Embryonic facial prominence (tissue), 1 donor: ENCODE measurements at regions not wholly inside any gene's neighbourhood (a gene's known extent, or its start where the extent isn't known, plus 50 kb on each side); places are given as distances from the start of the nearest gene placed in this dataset.

ENCODE experiments used
- DNase-seq: peaks from one replicate; pipeline ENCODE4 v3.0.0-alpha.2; 2016; ENCODE audit errors: extremely low spot score

- no peak for DNase-seq
Observed at GRCh38 chr11:80814813-80815212, 1374.0 kb upstream of the TENM4 start.

- DNase-seq: no peak
Observed at GRCh38 chr11:80810695-80811094, 1369.9 kb upstream of the TENM4 start.

- no peak for DNase-seq
Observed at GRCh38 chr11:80798174-80798573, 1357.3 kb upstream of the TENM4 start.

- no peak for DNase-seq
Observed at GRCh38 chr11:80783561-80783960, 1342.7 kb upstream of the TENM4 start.

GRCh38 chr11:80782135-80782885 is 1341.5 kb upstream of the TENM4 start:
- DNase-seq: no peak

- DNase-seq: peak; percentile 5
Observed at GRCh38 chr11:80779905-80780605, 1339.2 kb upstream of the TENM4 start.

- DNase-seq: peak; percentile 2
Observed at GRCh38 chr11:80778941-80779340, 1338.1 kb upstream of the TENM4 start.

- DNase-seq: peak; percentile 1
Observed at GRCh38 chr11:80778432-80778831, 1337.6 kb upstream of the TENM4 start.

- no peak for DNase-seq
Observed at GRCh38 chr11:80773919-80774318, 1333.1 kb upstream of the TENM4 start.

GRCh38 chr11:80771017-80771416 is 1330.2 kb upstream of the TENM4 start:
- no peak for DNase-seq

- DNase-seq: no peak
Observed at GRCh38 chr11:80758787-80759186, 1318.0 kb upstream of the TENM4 start.

GRCh38 chr11:80748207-80748925 is 1307.5 kb upstream of the TENM4 start:
- DNase-seq: no peak

- no peak for DNase-seq
Observed at GRCh38 chr11:80746300-80746699, 1305.5 kb upstream of the TENM4 start.

- DNase-seq: no peak
Observed at GRCh38 chr11:80745416-80745815, 1304.6 kb upstream of the TENM4 start.

- no peak for DNase-seq
Observed at GRCh38 chr11:80733790-80734189, 1293.0 kb upstream of the TENM4 start.

- no peak for DNase-seq
Observed at GRCh38 chr11:80733361-80733760, 1292.5 kb upstream of the TENM4 start.

GRCh38 chr11:80727315-80727714 is 1286.5 kb upstream of the TENM4 start:
- no peak for DNase-seq

- DNase-seq: no peak
Observed at GRCh38 chr11:80726236-80726635, 1285.4 kb upstream of the TENM4 start.

- DNase-seq: no peak
Observed at GRCh38 chr11:80724366-80724765, 1283.5 kb upstream of the TENM4 start.

- DNase-seq: no peak
Observed at GRCh38 chr11:80722629-80723028, 1281.8 kb upstream of the TENM4 start.

GRCh38 chr11:80720295-80720694 is 1279.5 kb upstream of the TENM4 start:
- DNase-seq: no peak

- no peak for DNase-seq
Observed at GRCh38 chr11:80719292-80719646, 1278.4 kb upstream of the TENM4 start.
